ENCODE measurements at regions not wholly inside any gene's neighbourhood (a gene's known extent, or its start where the extent isn't known, plus 50 kb on each side); places are given as distances from the start of the nearest gene placed in this dataset.

GRCh38 chr2:2981000-2981399, 396.6 kb downstream of the EIPR1 start:
- 61 to 73% methylated on average over 1 of the region's 1 CpG for WGBS, 2 donors (ENCODE audit: low coverage in 1 of 2)
- intact Hi-C loops (cut with DNase I; ENCODE audit: low total_unique reads), result no loop called here
- peaks cover 0 to 4% of the 10 kb centered on the region in 2 donors for H3K9me3 ChIP-seq

GRCh38 chr2:2974982-2975381, 402.6 kb downstream of the EIPR1 start:
- Histone ChIP-seq H3K4me1 (no peaks in the 10 kb centered on the region), H3K9me3 (peaks cover 0 to 4% of the 10 kb centered on the region in 2 donors), H3K4me3 (no peak overlapping the region), H3K27ac (no peak overlapping the region), H3K27me3 (no peaks in the 10 kb centered on the region), H3K36me3 (no peaks in the 10 kb centered on the region)
- in situ Hi-C loops (cut with MboI; ENCODE audit: low pct_ligation_motif_present in 1 of 4, low pct_unique_long_range_greater_than_20kb in 1 of 4, low sequenced_read_pairs in 3 of 4), result no loop called here
- TF ChIP-seq POLR2AphosphoS5 (IDR thresholded peaks at IDR 0.05), result no peak
- no peak for TF ChIP-seq POLR2A (IDR thresholded peaks at IDR 0.05)
- TF ChIP-seq EP300 (IDR thresholded peaks at IDR 0.05; ENCODE audit: low read depth), result no peak
- no peak for TF ChIP-seq CTCF (IDR thresholded peaks at IDR 0.05)
- intact Hi-C loops (cut with DNase I; ENCODE audit: low total_unique reads), result no loop called here
- 83% methylated on average over 2 of the region's 2 CpGs; no CpG with 5 or more reads in 1 of the 2 donors for WGBS, 2 donors (ENCODE audit: low coverage in 1 of 2)
- DNase-seq, result no peak

More at GRCh38 chr2:2981000-2981399, 396.6 kb downstream of the EIPR1 start:
- no peak overlapping the region for H3K27ac ChIP-seq
- no peaks in the 10 kb centered on the region for H3K36me3 ChIP-seq
- in situ Hi-C loops (cut with MboI; ENCODE audit: low pct_ligation_motif_present in 1 of 4, low pct_unique_long_range_greater_than_20kb in 1 of 4, low sequenced_read_pairs in 3 of 4), result no loop called here
- no peak for DNase-seq
- TF ChIP-seq POLR2A (IDR thresholded peaks at IDR 0.05), result no peak
- no peak for TF ChIP-seq EP300 (IDR thresholded peaks at IDR 0.05; ENCODE audit: low read depth)
- no peak for TF ChIP-seq CTCF (IDR thresholded peaks at IDR 0.05)
- no peak for TF ChIP-seq POLR2AphosphoS5 (IDR thresholded peaks at IDR 0.05)
- no peaks in the 10 kb centered on the region for H3K4me1 ChIP-seq
- no peaks in the 10 kb centered on the region for H3K27me3 ChIP-seq
- no peak overlapping the region for H3K4me3 ChIP-seq

GRCh38 chr2:2960441-2961133, 417.0 kb downstream of the EIPR1 start:
- intact Hi-C loops (cut with DNase I; ENCODE audit: low total_unique reads) (no loop called here), in situ Hi-C loops (cut with MboI; ENCODE audit: low pct_ligation_motif_present in 1 of 4, low pct_unique_long_range_greater_than_20kb in 1 of 4, low sequenced_read_pairs in 3 of 4) (no loop called here)
- 83 to 85% methylated on average over 4 to 17 of the region's 17 CpGs for WGBS, 2 donors (ENCODE audit: low coverage in 1 of 2)
- Histone ChIP-seq H3K27ac (no peak overlapping the region), H3K4me3 (no peak overlapping the region), H3K36me3 (no peaks in the 10 kb centered on the region), H3K9me3 (peaks cover 0 to 3% of the 10 kb centered on the region in 2 donors), H3K27me3 (no peaks in the 10 kb centered on the region), H3K4me1 (no peaks in the 10 kb centered on the region)
- no peak for DNase-seq
- TF ChIP-seq EP300 (IDR thresholded peaks at IDR 0.05; ENCODE audit: low read depth) (no peak), CTCF (IDR thresholded peaks at IDR 0.05) (no peak), POLR2AphosphoS5 (IDR thresholded peaks at IDR 0.05) (no peak), POLR2A (IDR thresholded peaks at IDR 0.05) (no peak)

GRCh38 chr2:2950403-2950952, 427.1 kb downstream of the EIPR1 start:
- intact Hi-C loops (cut with DNase I; ENCODE audit: low total_unique reads) (no loop called here), in situ Hi-C loops (cut with MboI; ENCODE audit: low pct_ligation_motif_present in 1 of 4, low pct_unique_long_range_greater_than_20kb in 1 of 4, low sequenced_read_pairs in 3 of 4) (no loop called here)
- Histone ChIP-seq H3K27ac (no peak overlapping the region), H3K4me1 (no peaks in the 10 kb centered on the region), H3K9me3 (no peaks in the 10 kb centered on the region), H3K4me3 (no peak overlapping the region), H3K27me3 (no peaks in the 10 kb centered on the region), H3K36me3 (no peaks in the 10 kb centered on the region)
- DNase-seq, result peak; percentile 16
- WGBS, 2 donors (ENCODE audit: low coverage in 1 of 2), result 66 to 77% methylated on average over 3 to 11 of the region's 11 CpGs
- TF ChIP-seq EP300 (IDR thresholded peaks at IDR 0.05; ENCODE audit: low read depth), result no peak
- no peak for TF ChIP-seq POLR2AphosphoS5 (IDR thresholded peaks at IDR 0.05)
- no peak for TF ChIP-seq CTCF (IDR thresholded peaks at IDR 0.05)
- no peak for TF ChIP-seq POLR2A (IDR thresholded peaks at IDR 0.05)
